HCT116 (cell line): ENCODE measurements at regions not wholly inside any gene's neighbourhood (a gene's known extent, or its start where the extent isn't known, plus 50 kb on each side); places are given as distances from the start of the nearest gene placed in this dataset.

Experiments
- ATAC-seq: fragments of 200-7000 bp; cut with Tn5 transposase; 2 replicates; pipeline ENCODE4 v1.9.1; 2020; ENCODE audit warnings: mild to moderate bottlenecking, moderate library complexity
- BruUV-seq: library from RNA; stranded (reverse); fragments of 400-500 nt; replicated peaks from 2 replicates; lab custom pipeline; 2021; lab: Mats Ljungman, UMichigan
- CTCF ChIA-PET: fragments of 300-600 bp; sonication (Branson Sonifier 250); formaldehyde crosslinking; loops from one replicate; lab custom pipeline; 2021; ENCODE audit warnings: antibody characterized with exemption; lab: Charles Lee
- POLR2A ChIA-PET: fragments of 300-600, 350-600 bp; sonication (Branson Sonifier 250); formaldehyde crosslinking; loops from one replicate; lab custom pipeline; 2021; ENCODE audit warnings: antibody characterized with exemption; lab: Charles Lee
- RAD21 ChIA-PET, 2 experiments: fragments of 300-600 bp; sonication (Branson Sonifier 250); formaldehyde crosslinking; loops; one replicate each; lab custom pipeline; 2023; ENCODE audit warnings: low total read pairs in 2 of 2; ENCODE audit not compliant: uncharacterized antibody in 2 of 2, unreplicated experiment in 2 of 2, low non-redundant PET in 1 of 2; lab: Charles Lee
- DNase-seq: peaks from one replicate; pipeline ENCODE4 v3.0.0-alpha.2; 2010; ENCODE audit warnings: low read depth, low spot score
- H2AFZ ChIP-seq: fragments of 200-600 bp; shearing (Covaris generic), sonication (generic); 2 replicates; pipeline ENCODE4 v1.6.1; 2017; ENCODE audit warnings: low read depth, mixed run types, mixed read lengths, antibody characterized with exemption, low read length; ENCODE audit not compliant: poor library complexity, severe bottlenecking
- H3K27ac ChIP-seq: 2 replicates; pipeline ENCODE4 v1.5.1; 2012; ENCODE audit warnings: low read depth, low read length
- H3K27me3 ChIP-seq: fragments of 200-600 bp; sonication (generic); 2 replicates; pipeline ENCODE4 v1.6.1; 2016; ENCODE audit warnings: mixed run types, low read length, mixed read lengths; ENCODE audit not compliant: insufficient read depth
- H3K36me3 ChIP-seq, 2 experiments: fragments of 200-500 bp in 1 of 2; fragments of 200-600 bp in 1 of 2; sonication (Bioruptor generic) in 1 of 2; sonication (generic) in 1 of 2; 2 replicates each; pipeline versions ENCODE4 v1.5.1 to v1.6.1; 2014 to 2016; ENCODE audit warnings: low read length in 2 of 2, inconsistent platforms in 1 of 2, mixed read lengths in 1 of 2, mixed run types in 1 of 2; ENCODE audit not compliant: insufficient read depth in 2 of 2, control insufficient read depth in 1 of 2
- H3K4me1 ChIP-seq, 2 experiments: fragments of 200-600 bp in 1 of 2; sonication (generic) in 1 of 2; 2 replicates each; pipeline versions ENCODE4 v1.5.1 to v1.6.1; 2012 to 2017; ENCODE audit warnings: low read length in 2 of 2, inconsistent platforms in 1 of 2, mild to moderate bottlenecking in 1 of 2, mixed read lengths in 1 of 2, mixed run types in 1 of 2, moderate library complexity in 1 of 2; ENCODE audit not compliant: insufficient read depth in 2 of 2, control insufficient read depth in 1 of 2
- H3K4me2 ChIP-seq: fragments of 200-600 bp; sonication (generic); 2 replicates; pipeline ENCODE4 v1.6.1; 2017; ENCODE audit warnings: mixed run types, low read length, mixed read lengths
- H3K4me3 ChIP-seq, 2 experiments: fragments of 200-600 bp in 1 of 2; sonication (generic) in 1 of 2; replicated peaks in 1 of 2; 2 replicates each; pipeline ENCODE4 v1.5.1; 2011 to 2016; ENCODE audit warnings: low read length in 2 of 2, control low read depth in 1 of 2, low read depth in 1 of 2, mild to moderate bottlenecking in 1 of 2, mixed read lengths in 1 of 2, mixed run types in 1 of 2
- H3K79me2 ChIP-seq: fragments of 200-600 bp; sonication (generic); 2 replicates; pipeline ENCODE4 v1.6.1; 2017; ENCODE audit warnings: mild to moderate bottlenecking, mixed run types, low read length, moderate library complexity, mixed read lengths; ENCODE audit not compliant: insufficient read depth
- H3K9ac ChIP-seq: fragments of 200-600 bp; sonication (generic); 2 replicates; pipeline ENCODE4 v1.6.1; 2016; ENCODE audit warnings: low read length, mixed read lengths
- H3K9me2 ChIP-seq: fragments of 200-600 bp; sonication (generic), shearing (Covaris generic); 2 replicates; pipeline ENCODE4 v1.6.1; 2017; ENCODE audit warnings: mixed run types, mild to moderate bottlenecking, moderate library complexity; ENCODE audit not compliant: insufficient read depth
- H3K9me3 ChIP-seq, 2 experiments: fragments of 200-500 bp in 1 of 2; fragments of 200-600 bp in 1 of 2; sonication (Bioruptor generic) in 1 of 2; sonication (generic) in 1 of 2; 2 replicates each; pipeline ENCODE4 v1.6.1; 2014 to 2017; ENCODE audit warnings: low read length in 2 of 2, mixed read lengths in 2 of 2, inconsistent platforms in 1 of 2, low read depth in 1 of 2, mild to moderate bottlenecking in 1 of 2, mixed run types in 1 of 2, moderate library complexity in 1 of 2; ENCODE audit not compliant: control insufficient read depth in 1 of 2, insufficient read depth in 1 of 2
- H4K20me1 ChIP-seq: fragments of 200-600 bp; sonication (generic), shearing (Covaris generic); 2 replicates; pipeline ENCODE4 v1.6.1; 2017; ENCODE audit warnings: mixed run types, mild to moderate bottlenecking, moderate library complexity; ENCODE audit not compliant: insufficient read depth
- ATF3 ChIP-seq: IDR thresholded peaks from 2 replicates; pipeline ENCODE4 v1.6.1; 2012
- CBX3 ChIP-seq: IDR thresholded peaks from 2 replicates; pipeline ENCODE4 v1.6.1; 2012; ENCODE audit warnings: low read depth
- CTCF ChIP-seq, 3 experiments: fragments of 200-600 bp in 1 of 3; sonication (generic) in 1 of 3; IDR thresholded peaks in 2 of 3; conservative IDR thresholded peaks in 1 of 3; 2 replicates each; pipeline ENCODE4 v1.5.1; 2012 to 2017; ENCODE audit warnings: low read depth in 2 of 3, low read length in 2 of 3, antibody characterized with exemption in 1 of 3, borderline replicate concordance in 1 of 3, control low read depth in 1 of 3, mild to moderate bottlenecking in 1 of 3, mixed read lengths in 1 of 3, mixed run types in 1 of 3, moderate library complexity in 1 of 3; ENCODE audit not compliant: insufficient read depth in 1 of 3
- ELF1 ChIP-seq: IDR thresholded peaks from 2 replicates; pipeline ENCODE4 v1.6.1; 2012; ENCODE audit warnings: low read depth, borderline replicate concordance
- EZH2 ChIP-seq: fragments of 200-600 bp; sonication (generic); IDR thresholded peaks from 2 replicates; pipeline ENCODE4 v1.6.1; 2017; ENCODE audit warnings: antibody characterized with exemption, mixed run types
- JUND ChIP-seq: IDR thresholded peaks from 2 replicates; pipeline ENCODE4 v1.6.1; 2012
- POLR2AphosphoS5 ChIP-seq: IDR thresholded peaks from 2 replicates; pipeline ENCODE4 v1.6.1; 2011; ENCODE audit warnings: mild to moderate bottlenecking, low read depth, low read length, moderate library complexity
- REST ChIP-seq: IDR thresholded peaks from 2 replicates; pipeline ENCODE4 v1.6.1; 2012; ENCODE audit warnings: low read depth
- SP1 ChIP-seq: IDR thresholded peaks from 2 replicates; pipeline ENCODE4 v1.6.1; 2012; ENCODE audit warnings: low read depth
- SRF ChIP-seq: IDR thresholded peaks from 2 replicates; pipeline ENCODE4 v1.6.1; 2012; ENCODE audit warnings: low read depth
- TCF7L2 ChIP-seq: IDR thresholded peaks from 2 replicates; pipeline ENCODE4 v1.7.0; 2011; ENCODE audit warnings: borderline replicate concordance, inconsistent platforms; ENCODE audit not compliant: insufficient read depth, insufficient read length; ENCODE audit errors: extremely low read depth
- ZBTB33 ChIP-seq: IDR thresholded peaks from 2 replicates; pipeline ENCODE4 v1.6.1; 2011; ENCODE audit warnings: mild to moderate bottlenecking, low read length, moderate library complexity; ENCODE audit not compliant: insufficient replicate concordance; ENCODE audit errors: extremely low read depth
- ZNF274 ChIP-seq: fragments of 200-500 bp; sonication (Bioruptor generic); IDR thresholded peaks from 2 replicates; pipeline ENCODE4 v1.6.1; 2014; ENCODE audit warnings: mild to moderate bottlenecking, low read depth, low read length, inconsistent platforms
- intact Hi-C: fragments of 100-400 bp; cut with micrococcal nuclease; formaldehyde crosslinking; loops from 2 replicates; pipeline ENCODE4 v1.10.0; 2022

- H3K36me3 ChIP-seq = no peaks in the 10 kb centered on the region
- ATAC-seq (no peak), DNase-seq (no peak)
- H3K27me3 ChIP-seq = no peaks in the 10 kb centered on the region
- intact Hi-C loops = no loop called here
- H3K4me3 ChIP-seq = no peak overlapping the region
- H3K79me2 ChIP-seq = no peaks in the 10 kb centered on the region
- no peaks in the 10 kb centered on the region for H3K9me2 ChIP-seq
- CTCF ChIA-PET = no interaction called here
- H3K4me2 ChIP-seq = no peak overlapping the region
- peaks cover 0 to 5% of the 10 kb centered on the region in 2 experiments; a peak in 2 of 4 replicates for H3K9me3 ChIP-seq
- POLR2A ChIA-PET = no interaction called here
- H2AFZ ChIP-seq = no peak overlapping the region
- H3K4me1 ChIP-seq = no peaks in the 10 kb centered on the region
- no peaks in the 10 kb centered on the region for H4K20me1 ChIP-seq
- RAD21 ChIA-PET = no interaction called here
- BruUV-seq = no TSS peak
- no peak overlapping the region for H3K9ac ChIP-seq
- no peak for TF ChIP-seq CBX3
- TF ChIP-seq CTCF (IDR thresholded peaks at IDR 0.05 in 2 of 3, conservative IDR thresholded peaks at IDR 0.05 in 1 of 3; ENCODE audit: borderline replicate concordance in 1 of 3, insufficient read depth in 1 of 3, low read depth in 2 of 3, low read length in 2 of 3) = no peak
- no peak for TF ChIP-seq POLR2AphosphoS5
- no peak for TF ChIP-seq ATF3
- TF ChIP-seq REST = no peak
- TF ChIP-seq SP1 = no peak
- TF ChIP-seq SRF = no peak
- no peak for TF ChIP-seq JUND
- TF ChIP-seq EZH2 = no peak
- TF ChIP-seq ZBTB33 = no peak
- TF ChIP-seq ZNF274 = no peak
- no peak for TF ChIP-seq ELF1
- no peak for TF ChIP-seq TCF7L2
- H3K27ac ChIP-seq = no peak overlapping the region
These were observed 351.0 kb downstream of the PIK3C3 start for GRCh38 chr18:42305869-42306593.
